GM23338 (cell line): ENCODE measurements at regions not wholly inside any gene's neighbourhood (a gene's known extent, or its start where the extent isn't known, plus 50 kb on each side); places are given as distances from the start of the nearest gene placed in this dataset.

Experiments used
- CREB1 ChIP-seq: fragments of 250-450 bp; sonication (Bioruptor Pico); IDR thresholded peaks from 2 replicates; pipeline ENCODE4 v1.5.0; 2020; ENCODE audit warnings: low read depth, mild to moderate bottlenecking, moderate library complexity
- EZH2 ChIP-seq: fragments of 200-600 bp; sonication (generic); IDR thresholded peaks from one replicate; pipeline ENCODE4 v1.8.0; 2017; ENCODE audit warnings: antibody characterized with exemption, mild to moderate bottlenecking, low read depth; ENCODE audit not compliant: unreplicated experiment
- JUNB ChIP-seq: IDR thresholded peaks from one replicate; pipeline ENCODE4 v1.6.1; 2016; ENCODE audit warnings: antibody characterized with exemption; ENCODE audit not compliant: unreplicated experiment
- POLR2AphosphoS5 ChIP-seq: IDR thresholded peaks from 2 replicates; pipeline ENCODE4 v1.6.1; 2016; ENCODE audit warnings: antibody characterized with exemption, low read depth
- TF ChIP-seq, protein P1 (sequence below), 2 experiments: fragments of 200-600 bp in 1 of 2; sonication (generic) in 1 of 2; conservative IDR thresholded peaks; 2 replicates each; pipeline versions ENCODE4 v1.5.1 to v1.6.1; 2016 to 2017; ENCODE audit warnings: antibody characterized with exemption in 2 of 2, low read depth in 2 of 2, mild to moderate bottlenecking in 2 of 2, moderate library complexity in 1 of 2
- TF ChIP-seq, protein P2 (sequence below): IDR thresholded peaks from one replicate; pipeline ENCODE4 v1.6.1; 2018; ENCODE audit warnings: antibody characterized with exemption; ENCODE audit not compliant: unreplicated experiment

- TF ChIP-seq POLR2AphosphoS5 = no peak
- no peak for TF ChIP-seq JUNB
- TF ChIP-seq, protein P1, sequence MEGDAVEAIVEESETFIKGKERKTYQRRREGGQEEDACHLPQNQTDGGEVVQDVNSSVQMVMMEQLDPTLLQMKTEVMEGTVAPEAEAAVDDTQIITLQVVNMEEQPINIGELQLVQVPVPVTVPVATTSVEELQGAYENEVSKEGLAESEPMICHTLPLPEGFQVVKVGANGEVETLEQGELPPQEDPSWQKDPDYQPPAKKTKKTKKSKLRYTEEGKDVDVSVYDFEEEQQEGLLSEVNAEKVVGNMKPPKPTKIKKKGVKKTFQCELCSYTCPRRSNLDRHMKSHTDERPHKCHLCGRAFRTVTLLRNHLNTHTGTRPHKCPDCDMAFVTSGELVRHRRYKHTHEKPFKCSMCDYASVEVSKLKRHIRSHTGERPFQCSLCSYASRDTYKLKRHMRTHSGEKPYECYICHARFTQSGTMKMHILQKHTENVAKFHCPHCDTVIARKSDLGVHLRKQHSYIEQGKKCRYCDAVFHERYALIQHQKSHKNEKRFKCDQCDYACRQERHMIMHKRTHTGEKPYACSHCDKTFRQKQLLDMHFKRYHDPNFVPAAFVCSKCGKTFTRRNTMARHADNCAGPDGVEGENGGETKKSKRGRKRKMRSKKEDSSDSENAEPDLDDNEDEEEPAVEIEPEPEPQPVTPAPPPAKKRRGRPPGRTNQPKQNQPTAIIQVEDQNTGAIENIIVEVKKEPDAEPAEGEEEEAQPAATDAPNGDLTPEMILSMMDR (conservative IDR thresholded peaks at IDR 0.05; ENCODE audit: low read depth in 2 of 2) = no peak
- no peak for TF ChIP-seq EZH2
- no peak for TF ChIP-seq CREB1 (CRISPR knock-in tag)
- TF ChIP-seq, protein P2, sequence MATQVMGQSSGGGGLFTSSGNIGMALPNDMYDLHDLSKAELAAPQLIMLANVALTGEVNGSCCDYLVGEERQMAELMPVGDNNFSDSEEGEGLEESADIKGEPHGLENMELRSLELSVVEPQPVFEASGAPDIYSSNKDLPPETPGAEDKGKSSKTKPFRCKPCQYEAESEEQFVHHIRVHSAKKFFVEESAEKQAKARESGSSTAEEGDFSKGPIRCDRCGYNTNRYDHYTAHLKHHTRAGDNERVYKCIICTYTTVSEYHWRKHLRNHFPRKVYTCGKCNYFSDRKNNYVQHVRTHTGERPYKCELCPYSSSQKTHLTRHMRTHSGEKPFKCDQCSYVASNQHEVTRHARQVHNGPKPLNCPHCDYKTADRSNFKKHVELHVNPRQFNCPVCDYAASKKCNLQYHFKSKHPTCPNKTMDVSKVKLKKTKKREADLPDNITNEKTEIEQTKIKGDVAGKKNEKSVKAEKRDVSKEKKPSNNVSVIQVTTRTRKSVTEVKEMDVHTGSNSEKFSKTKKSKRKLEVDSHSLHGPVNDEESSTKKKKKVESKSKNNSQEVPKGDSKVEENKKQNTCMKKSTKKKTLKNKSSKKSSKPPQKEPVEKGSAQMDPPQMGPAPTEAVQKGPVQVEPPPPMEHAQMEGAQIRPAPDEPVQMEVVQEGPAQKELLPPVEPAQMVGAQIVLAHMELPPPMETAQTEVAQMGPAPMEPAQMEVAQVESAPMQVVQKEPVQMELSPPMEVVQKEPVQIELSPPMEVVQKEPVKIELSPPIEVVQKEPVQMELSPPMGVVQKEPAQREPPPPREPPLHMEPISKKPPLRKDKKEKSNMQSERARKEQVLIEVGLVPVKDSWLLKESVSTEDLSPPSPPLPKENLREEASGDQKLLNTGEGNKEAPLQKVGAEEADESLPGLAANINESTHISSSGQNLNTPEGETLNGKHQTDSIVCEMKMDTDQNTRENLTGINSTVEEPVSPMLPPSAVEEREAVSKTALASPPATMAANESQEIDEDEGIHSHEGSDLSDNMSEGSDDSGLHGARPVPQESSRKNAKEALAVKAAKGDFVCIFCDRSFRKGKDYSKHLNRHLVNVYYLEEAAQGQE = no peak
These were observed 87.0 kb downstream of the IARS1 start for GRCh38 chr9:92206488-92206887.
